ENCODE measurements at regions not wholly inside any gene's neighbourhood (a gene's known extent, or its start where the extent isn't known, plus 50 kb on each side); places are given as distances from the start of the nearest gene placed in this dataset.
A peak's percentile ranks its signal among the peaks of the same experiment; 100 is the strongest.

- H3K4me1 ChIP-seq = peaks cover 0 to 12% (median 0%) of the 10 kb centered on the region in 3 donors
- peak; percentile 62 for ATAC-seq
- no peak overlapping the region for H3K4me3 ChIP-seq
- 15 to 25% methylated on average over 2 of the region's 4 CpGs for WGBS, 2 donors (ENCODE audit: low coverage in 1 of 2)
- H3K27ac ChIP-seq = no peak overlapping the region
- peaks cover 0 to 10% (median 0%) of the 10 kb centered on the region in 3 donors for H3K9me3 ChIP-seq
- H3K27me3 ChIP-seq = no peaks in the 10 kb centered on the region
- no peaks in the 10 kb centered on the region for H3K36me3 ChIP-seq
- TF ChIP-seq EP300 (IDR thresholded peaks at IDR 0.05) (no peak), CTCF (IDR thresholded peaks at IDR 0.05) (no peak), POLR2AphosphoS5 (IDR thresholded peaks at IDR 0.05) (no peak), POLR2A (IDR thresholded peaks at IDR 0.05) (no peak)
Measured at GRCh38 chr5:87020099-87020934, 247.4 kb upstream of the RASA1 start.

- 38 to 40% methylated on average over 6 of the region's 6 CpGs for WGBS, 2 donors (ENCODE audit: low coverage in 1 of 2)
- peaks cover 0 to 12% (median 0%) of the 10 kb centered on the region in 3 donors for H3K4me1 ChIP-seq
- no peaks in the 10 kb centered on the region for H3K27me3 ChIP-seq
- H3K9me3 ChIP-seq = peaks cover 0 to 10% (median 0%) of the 10 kb centered on the region in 3 donors
- ATAC-seq = no peak
- H3K36me3 ChIP-seq = no peaks in the 10 kb centered on the region
- no peak overlapping the region for H3K4me3 ChIP-seq
- no peak for TF ChIP-seq POLR2AphosphoS5 (IDR thresholded peaks at IDR 0.05)
- TF ChIP-seq EP300 (IDR thresholded peaks at IDR 0.05) = no peak
- TF ChIP-seq POLR2A (IDR thresholded peaks at IDR 0.05) = no peak
- no peak for TF ChIP-seq CTCF (IDR thresholded peaks at IDR 0.05)
- no peak overlapping the region for H3K27ac ChIP-seq
Measured at GRCh38 chr5:87022415-87022814, 245.3 kb upstream of the RASA1 start.

GRCh38 chr5:87027570-87027969 lies 240.1 kb upstream of the RASA1 start:
- H3K4me1 ChIP-seq = no peaks in the 10 kb centered on the region
- TF ChIP-seq POLR2AphosphoS5 (IDR thresholded peaks at IDR 0.05) (no peak), POLR2A (IDR thresholded peaks at IDR 0.05) (no peak), CTCF (IDR thresholded peaks at IDR 0.05) (no peak), EP300 (IDR thresholded peaks at IDR 0.05) (no peak)
- WGBS, 2 donors (ENCODE audit: low coverage in 1 of 2) = 33 to 88% methylated on average over 1 of the region's 1 CpG
- H3K4me3 ChIP-seq = no peak overlapping the region
- no peak for ATAC-seq
- H3K36me3 ChIP-seq = no peaks in the 10 kb centered on the region
- no peak overlapping the region for H3K27ac ChIP-seq
- peaks cover 0 to 10% (median 0%) of the 10 kb centered on the region in 3 donors for H3K9me3 ChIP-seq
- no peaks in the 10 kb centered on the region for H3K27me3 ChIP-seq

- H3K27ac ChIP-seq = no peak overlapping the region
- H3K4me3 ChIP-seq = no peak overlapping the region
- no peaks in the 10 kb centered on the region for H3K4me1 ChIP-seq
- no peaks in the 10 kb centered on the region for H3K36me3 ChIP-seq
- ATAC-seq = no peak
- 92% methylated on average over 2 of the region's 7 CpGs; no CpG with 5 or more reads in 1 of the 2 donors for WGBS, 2 donors (ENCODE audit: low coverage in 1 of 2)
- H3K27me3 ChIP-seq = no peaks in the 10 kb centered on the region
- no peaks in the 10 kb centered on the region for H3K9me3 ChIP-seq
- TF ChIP-seq EP300 (IDR thresholded peaks at IDR 0.05) = no peak
- no peak for TF ChIP-seq POLR2AphosphoS5 (IDR thresholded peaks at IDR 0.05)
- no peak for TF ChIP-seq CTCF (IDR thresholded peaks at IDR 0.05)
- no peak for TF ChIP-seq POLR2A (IDR thresholded peaks at IDR 0.05)
Measured at GRCh38 chr5:87029951-87030350, 237.7 kb upstream of the RASA1 start.

- Histone ChIP-seq H3K27ac (no peak overlapping the region), H3K36me3 (no peaks in the 10 kb centered on the region), H3K4me1 (no peaks in the 10 kb centered on the region), H3K27me3 (no peaks in the 10 kb centered on the region), H3K9me3 (no peaks in the 10 kb centered on the region), H3K4me3 (no peak overlapping the region)
- 59 to 72% methylated on average over 2 to 4 of the region's 7 CpGs for WGBS, 2 donors (ENCODE audit: low coverage in 1 of 2)
- ATAC-seq = no peak
- TF ChIP-seq POLR2A (IDR thresholded peaks at IDR 0.05) (no peak), EP300 (IDR thresholded peaks at IDR 0.05) (no peak), POLR2AphosphoS5 (IDR thresholded peaks at IDR 0.05) (no peak), CTCF (IDR thresholded peaks at IDR 0.05) (no peak)
Measured at GRCh38 chr5:87030699-87031098, 237.0 kb upstream of the RASA1 start.
